LNCaP clone FGC (cell line): ENCODE measurements at regions not wholly inside any gene's neighbourhood (a gene's known extent, or its start where the extent isn't known, plus 50 kb on each side); places are given as distances from the start of the nearest gene placed in this dataset.
A peak's percentile ranks its signal among the peaks of the same experiment; 100 is the strongest.

Experiments used
- DNase-seq: peaks from one replicate; pipeline ENCODE4 v3.0.0-alpha.2; 2011; ENCODE audit warnings: low read depth
- H3K4me3 ChIP-seq: 2 replicates; pipeline ENCODE4 v1.5.1; 2011; ENCODE audit warnings: mild to moderate bottlenecking, low read depth, low read length, control low read depth
- CTCF ChIP-seq: IDR thresholded peaks from 2 replicates; pipeline ENCODE4 v1.5.1; 2012; ENCODE audit warnings: mild to moderate bottlenecking; ENCODE audit not compliant: control insufficient read depth, insufficient read depth; ENCODE audit errors: extremely low read depth

DNA sequence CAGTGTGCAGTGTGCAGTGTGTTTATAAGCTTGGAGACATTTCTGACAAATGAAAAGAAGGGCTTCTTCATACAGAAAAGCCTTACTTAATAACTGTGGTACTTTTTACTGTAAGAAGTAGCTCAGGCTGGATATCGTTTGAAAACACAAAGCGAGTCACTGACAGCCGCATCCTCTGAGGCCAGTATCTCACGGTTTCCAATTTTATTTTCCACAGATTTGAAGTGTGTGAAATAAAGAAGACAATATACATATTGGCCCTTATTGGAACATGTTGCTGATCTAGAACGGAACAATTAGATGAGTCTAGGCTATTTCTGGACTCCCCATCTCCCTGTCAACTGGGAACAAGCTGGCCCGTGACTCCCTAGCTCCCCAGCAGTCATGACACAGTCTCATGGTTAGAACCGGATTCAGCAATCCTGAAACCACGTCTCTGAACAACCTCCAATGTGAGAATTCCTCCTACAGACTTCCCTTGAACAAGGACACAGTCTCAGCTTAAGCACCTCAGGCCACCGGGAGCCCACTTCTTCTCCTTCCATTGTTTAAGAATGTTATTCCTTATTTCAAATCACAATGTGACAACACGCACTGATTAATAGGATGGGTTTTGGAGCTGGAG, 484.5 kb downstream of the COG6 start:
- no peak overlapping the region for H3K4me3 ChIP-seq
- TF ChIP-seq CTCF = no peak
- DNase-seq = no peak

DNA sequence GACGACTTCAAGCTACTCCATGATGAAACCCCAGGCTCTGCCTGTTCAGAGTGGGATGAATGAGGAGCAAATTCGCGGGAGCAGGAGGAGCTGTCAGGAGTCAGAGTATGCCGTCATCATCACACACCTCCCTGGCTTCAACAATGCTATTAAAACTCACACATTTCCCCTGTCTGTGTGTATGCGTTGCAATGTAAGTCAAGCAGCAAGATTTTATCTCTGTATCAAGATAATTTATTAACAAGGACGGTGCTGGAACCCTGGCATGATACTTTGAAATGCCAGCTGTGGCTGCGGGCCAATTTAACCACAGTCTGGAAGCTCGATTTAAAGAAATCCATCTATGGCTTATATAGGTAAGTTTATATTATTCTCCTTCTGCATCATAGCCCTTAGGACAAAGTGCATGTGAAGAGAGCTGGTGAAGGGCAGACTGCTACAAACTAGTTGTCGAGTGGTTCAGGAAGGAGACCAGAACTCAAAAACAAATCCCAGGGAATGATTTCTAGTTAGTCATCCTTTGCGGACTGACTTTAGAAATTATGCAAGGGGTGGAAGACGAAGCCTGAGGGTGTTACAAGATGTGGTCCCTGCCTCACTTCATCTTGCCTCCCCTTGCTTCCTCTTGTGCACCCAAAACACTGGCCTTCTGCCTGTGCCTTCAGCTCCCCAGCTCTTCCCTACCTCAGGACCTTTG, 486.5 kb downstream of the COG6 start:
- H3K4me3 ChIP-seq = no peak overlapping the region
- DNase-seq = peak; percentile 54
- TF ChIP-seq CTCF = no peak

DNA sequence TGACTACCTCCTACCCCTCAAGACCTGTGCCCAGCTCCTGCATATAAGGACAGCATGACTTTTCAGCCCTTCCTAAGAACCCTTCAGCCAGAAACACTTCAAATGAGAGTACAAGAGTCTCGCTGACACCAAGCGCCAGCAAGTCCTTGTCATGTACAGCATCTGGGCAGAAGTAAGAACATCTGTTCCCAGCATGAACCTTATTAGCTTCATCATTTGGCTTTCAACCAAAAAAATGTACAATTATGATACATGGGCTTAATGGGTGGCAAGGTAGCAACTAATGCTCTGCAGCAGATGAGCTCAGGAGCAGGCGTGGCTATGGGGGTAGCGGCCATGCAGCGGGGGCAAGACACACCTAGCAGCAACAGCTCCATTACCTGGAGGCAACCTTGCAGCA, 487.6 kb downstream of the COG6 start:
- no peak for DNase-seq
- H3K4me3 ChIP-seq = no peak overlapping the region
- TF ChIP-seq CTCF = no peak

DNA sequence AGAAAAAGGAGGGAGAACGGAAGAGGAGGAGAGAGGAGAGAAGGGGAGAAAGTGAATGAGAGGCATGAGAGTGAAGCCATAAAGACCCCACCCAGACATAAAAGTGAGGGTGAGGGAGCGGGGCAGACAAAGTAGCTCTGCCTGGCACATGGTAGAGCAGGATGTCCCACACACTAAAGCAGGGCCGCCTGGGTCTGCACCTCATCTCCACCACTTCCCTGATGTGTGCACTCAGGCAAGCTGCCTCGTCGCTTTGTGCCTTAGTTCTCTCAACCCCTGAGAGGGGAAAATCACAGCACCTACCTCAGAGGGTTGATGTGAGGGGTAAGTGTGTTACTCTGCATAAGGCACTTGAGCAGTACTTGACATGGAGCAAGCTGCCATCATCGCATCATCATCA, 488.1 kb downstream of the COG6 start:
- TF ChIP-seq CTCF = no peak
- no peak for DNase-seq
- no peak overlapping the region for H3K4me3 ChIP-seq

- TF ChIP-seq CTCF = no peak
- no peak overlapping the region for H3K4me3 ChIP-seq
- no peak for DNase-seq
Observed at GRCh38 chr13:40145139-40145538, 489.7 kb downstream of the COG6 start.

GRCh38 chr13:40146063-40146462, 490.6 kb downstream of the COG6 start:
- no peak for DNase-seq
- 0 out of 2 replicates have a peak, but pooled peaks have one; percentile 7 for TF ChIP-seq CTCF
- H3K4me3 ChIP-seq = no peak overlapping the region
